DND-41 (cell line): ENCODE measurements at regions not wholly inside any gene's neighbourhood (a gene's known extent, or its start where the extent isn't known, plus 50 kb on each side); places are given as distances from the start of the nearest gene placed in this dataset.

Experiments used
- CTCF ChIP-seq: IDR thresholded peaks from 2 replicates; pipeline ENCODE4 v1.5.1; 2012; ENCODE audit warnings: borderline replicate concordance, low read length, moderate library complexity, mild to moderate bottlenecking; ENCODE audit not compliant: poor library complexity, severe bottlenecking; ENCODE audit errors: extremely low read depth
- EZH2 ChIP-seq: IDR thresholded peaks from 3 replicates; pipeline ENCODE4 v1.6.1; 2012; ENCODE audit warnings: borderline replicate concordance, low read depth, mild to moderate bottlenecking, moderate library complexity, low read length, inconsistent platforms; ENCODE audit not compliant: severe bottlenecking

GRCh38 chr11:8814209-8814922 lies 96.6 kb upstream of the AKIP1 start:
- no peak for TF ChIP-seq CTCF
- no peak for TF ChIP-seq EZH2
